H1 (cell line): ENCODE measurements at regions not wholly inside any gene's neighbourhood (a gene's known extent, or its start where the extent isn't known, plus 50 kb on each side); places are given as distances from the start of the nearest gene placed in this dataset.

Experiments
- CTCF ChIA-PET: fragments of 300-600 bp; sonication (Branson Sonifier 250); formaldehyde crosslinking; loops from one replicate; lab custom pipeline; 2021; ENCODE audit not compliant: partially characterized antibody; lab: Charles Lee
- POLR2A ChIA-PET: fragments of 300-600 bp; sonication (Branson Sonifier 250); formaldehyde crosslinking; loops from one replicate; lab custom pipeline; 2021; ENCODE audit warnings: inconsistent platforms; ENCODE audit not compliant: partially characterized antibody; lab: Charles Lee
- DNase-seq, 2 experiments: peaks; one replicate each; pipeline versions ENCODE4 v3.0.0 to v3.0.0-alpha.2; 2010 to 2022; ENCODE audit warnings: low spot score in 2 of 2, low read depth in 1 of 2, mixed read lengths in 1 of 2
- FAIRE-seq: peaks from 2 replicates; lab custom pipeline; 2011; peaks lifted over from hg19 to GRCh38; lab: Jason Lieb, UNC
- H2AFZ ChIP-seq: 2 replicates; pipeline ENCODE4 v1.8.1; 2012; ENCODE audit warnings: low read length, inconsistent platforms
- H2AK5ac ChIP-seq: 2 replicates; pipeline ENCODE4 v1.6.1; 2013; ENCODE audit warnings: low read depth, low read length
- H2BK120ac ChIP-seq: replicated peaks from 2 replicates; pipeline ENCODE3; 2013; ENCODE audit warnings: low read depth, low read length, inconsistent platforms
- H2BK12ac ChIP-seq: 2 replicates; pipeline ENCODE4 v1.6.1; 2013; ENCODE audit warnings: low read depth, low read length
- H2BK15ac ChIP-seq: 2 replicates; pipeline ENCODE4 v1.6.1; 2013; ENCODE audit warnings: low read length
- H2BK20ac ChIP-seq: 2 replicates; pipeline ENCODE4 v1.6.1; 2013; ENCODE audit warnings: low read length
- H2BK5ac ChIP-seq: 2 replicates; pipeline ENCODE4 v1.6.1; 2013; ENCODE audit warnings: low read depth, low read length
- H3K14ac ChIP-seq: 2 replicates; pipeline ENCODE4 v1.6.1; 2013; ENCODE audit warnings: inconsistent platforms; ENCODE audit not compliant: insufficient read length
- H3K18ac ChIP-seq: 2 replicates; pipeline ENCODE4 v1.6.1; 2013; ENCODE audit warnings: low read length; ENCODE audit errors: extremely low read depth
- H3K23ac ChIP-seq: 2 replicates; pipeline ENCODE4 v1.6.1; 2013; ENCODE audit warnings: inconsistent platforms; ENCODE audit not compliant: insufficient read length
- H3K23me2 ChIP-seq: 2 replicates; pipeline ENCODE4 v1.6.1; 2013; ENCODE audit warnings: low read depth, low read length
- H3K27ac ChIP-seq: 2 replicates; pipeline ENCODE4 v1.6.1; 2011; ENCODE audit warnings: low read depth, low read length, inconsistent platforms
- H3K27me3 ChIP-seq, 4 experiments: replicated peaks in 1 of 4; 1 replicate in 1 of 4; 2 replicates in 3 of 4; pipeline versions ENCODE4 v1.6.1 to v1.8.1; 2011 to 2013; ENCODE audit warnings: low read length in 3 of 4, mild to moderate bottlenecking in 3 of 4, inconsistent platforms in 2 of 4, mixed read lengths in 2 of 4, moderate library complexity in 1 of 4; ENCODE audit not compliant: control insufficient read depth in 3 of 4, insufficient read depth in 3 of 4; ENCODE audit errors: extremely low read depth in 1 of 4
- H3K36me3 ChIP-seq, 4 experiments: 2 replicates each; pipeline versions ENCODE4 v1.6.1 to v1.8.1; 2011 to 2013; ENCODE audit warnings: mild to moderate bottlenecking in 4 of 4, low read length in 3 of 4, moderate library complexity in 2 of 4, control low read depth in 1 of 4, inconsistent platforms in 1 of 4; ENCODE audit not compliant: insufficient read depth in 4 of 4, control insufficient read depth in 2 of 4
- H3K4ac ChIP-seq: replicated peaks from 2 replicates; pipeline ENCODE3; 2013; ENCODE audit warnings: low read length, low read depth, mixed read lengths, inconsistent platforms; ENCODE audit not compliant: insufficient read length
- H3K4me1 ChIP-seq, 4 experiments: replicated peaks in 1 of 4; 1 replicate in 1 of 4; 2 replicates in 3 of 4; pipeline versions ENCODE4 v1.6.1 to v1.8.1; 2011 to 2013; ENCODE audit warnings: low read length in 3 of 4, inconsistent platforms in 2 of 4, mixed read lengths in 1 of 4; ENCODE audit not compliant: insufficient read depth in 4 of 4, control insufficient read depth in 3 of 4
- H3K4me2 ChIP-seq, 2 experiments: 2 replicates each; pipeline versions ENCODE4 v1.6.1 to v1.8.1; 2011 to 2013; ENCODE audit warnings: low read depth in 2 of 2, low read length in 2 of 2, control low read depth in 1 of 2, inconsistent platforms in 1 of 2, mild to moderate bottlenecking in 1 of 2; ENCODE audit not compliant: insufficient read depth in 1 of 2
- H3K4me3 ChIP-seq, 4 experiments: fragments of 200-600, 300-600 bp in 1 of 4; sonication (generic), shearing (Covaris generic), sonication (Bioruptor Twin) in 1 of 4; 2 replicates each; pipeline versions ENCODE4 v1.5.1 to v1.8.1; 2011 to 2016; ENCODE audit warnings: low read length in 4 of 4, low read depth in 3 of 4, control low read depth in 2 of 4, inconsistent platforms in 2 of 4, mild to moderate bottlenecking in 2 of 4, mixed read lengths in 1 of 4, moderate library complexity in 1 of 4; ENCODE audit not compliant: insufficient read depth in 2 of 4; ENCODE audit errors: extremely low read depth in 1 of 4
- H3K56ac ChIP-seq: replicated peaks from 2 replicates; pipeline ENCODE3; 2013; ENCODE audit warnings: low read depth, mild to moderate bottlenecking, mixed read lengths, low read length, inconsistent platforms; ENCODE audit not compliant: insufficient read length
- H3K79me1 ChIP-seq: 2 replicates; pipeline ENCODE4 v1.6.1; 2013; ENCODE audit warnings: low read depth, low read length, control low read depth
- H3K79me2 ChIP-seq, 2 experiments: 2 replicates each; pipeline versions ENCODE4 v1.6.1 to v1.8.1; 2012 to 2013; ENCODE audit warnings: low read length in 2 of 2, mild to moderate bottlenecking in 2 of 2, inconsistent platforms in 1 of 2; ENCODE audit not compliant: insufficient read depth in 2 of 2, control insufficient read depth in 1 of 2
- H3K9ac ChIP-seq, 4 experiments: replicated peaks in 1 of 4; 1 replicate in 1 of 4; 2 replicates in 3 of 4; pipeline versions ENCODE4 v1.6.1 to v1.8.1; 2011 to 2013; ENCODE audit warnings: low read depth in 3 of 4, low read length in 3 of 4, control low read depth in 2 of 4, mild to moderate bottlenecking in 2 of 4, moderate library complexity in 2 of 4, inconsistent platforms in 1 of 4; ENCODE audit errors: extremely low read depth in 1 of 4
- H3K9me3 ChIP-seq, 2 experiments: 2 replicates each; pipeline versions ENCODE4 v1.6.1 to v1.8.1; 2012 to 2013; ENCODE audit warnings: mild to moderate bottlenecking in 2 of 2, moderate library complexity in 2 of 2, control low read depth in 1 of 2, inconsistent platforms in 1 of 2, low read depth in 1 of 2, low read length in 1 of 2, mixed read lengths in 1 of 2; ENCODE audit not compliant: insufficient read depth in 2 of 2
- H4K20me1 ChIP-seq, 2 experiments: replicated peaks in 1 of 2; 2 replicates each; pipeline versions ENCODE3 to v1.8.1; 2011 to 2013; ENCODE audit warnings: inconsistent platforms in 2 of 2, low read length in 2 of 2, mild to moderate bottlenecking in 1 of 2; ENCODE audit not compliant: insufficient read depth in 2 of 2, control insufficient read depth in 1 of 2
- H4K5ac ChIP-seq: 2 replicates; pipeline ENCODE4 v1.6.1; 2013; ENCODE audit warnings: low read length, low read depth, mixed read lengths, inconsistent platforms; ENCODE audit not compliant: insufficient read length
- H4K8ac ChIP-seq: 2 replicates; pipeline ENCODE4 v1.8.0; 2013; ENCODE audit warnings: mild to moderate bottlenecking, moderate library complexity, low read length, inconsistent platforms; ENCODE audit not compliant: insufficient read depth; ENCODE audit errors: extremely low read depth
- H4K91ac ChIP-seq: replicated peaks from 2 replicates; pipeline ENCODE3; 2013; ENCODE audit warnings: low read length, mixed read lengths, inconsistent platforms; ENCODE audit not compliant: insufficient read length
- POU5F1 ChIP-seq: IDR thresholded peaks from 2 replicates; pipeline ENCODE4 v1.6.1; 2011; ENCODE audit warnings: low read depth, mild to moderate bottlenecking, low read length, moderate library complexity
- WGBS, 2 experiments: shearing (Covaris generic) in 1 of 2; methylation state at CpG; one replicate each; pipeline versions ENCODE4 v1.1.6 to v1.1.7; 2013 to 2015; ENCODE audit warnings: low lambda C conversion rate in 2 of 2, mixed read lengths in 2 of 2, inconsistent platforms in 1 of 2, low coverage in 1 of 2, missing lambda C conversion rate in 1 of 2; ENCODE audit not compliant: insufficient replicate concordance in 2 of 2, insufficient coverage in 1 of 2, insufficient read length in 1 of 2; ENCODE audit errors: extremely low coverage in 1 of 2, missing lambda C conversion rate in 1 of 2; 5-methylcytosine and 5-hydroxymethylcytosine counted together

GRCh38 chr17:79465681-79466025 lies 145.2 kb downstream of the RBFOX3 start:
- Histone ChIP-seq H3K14ac (no peak overlapping the region), H2BK20ac (no peak overlapping the region), H3K9ac (no peak overlapping the region; a peak in 1 of 7 replicates), H4K91ac (no peak overlapping the region), H3K27me3 (no peaks in the 10 kb centered on the region), H3K27ac (no peak overlapping the region), H3K4me3 (no peak overlapping the region), H3K23me2 (peaks cover 7% of the 10 kb centered on the region; the same call in 1 of the 2 replicates), H2BK5ac (no peak overlapping the region), H3K9me3 (peaks cover 0 to 3% of the 10 kb centered on the region in 2 experiments; a peak in 1 of 4 replicates), H3K4me1 (peaks cover 0 to 3% (median under 1%) of the 10 kb centered on the region in 4 experiments; a peak in 1 of 7 replicates), H4K20me1 (no peaks in the 10 kb centered on the region), H2BK120ac (no peak overlapping the region), H2BK12ac (no peak overlapping the region), H3K23ac (no peak overlapping the region), H3K36me3 (no peaks in the 10 kb centered on the region), H3K56ac (no peak overlapping the region), H3K4ac (no peak overlapping the region), H3K4me2 (no peak overlapping the region), H2BK15ac (no peak overlapping the region), H3K79me2 (no peaks in the 10 kb centered on the region), H4K5ac (no peak overlapping the region), H3K18ac (no peak overlapping the region), H2AFZ (no peak overlapping the region), H2AK5ac (no peak overlapping the region), H3K79me1 (no peaks in the 10 kb centered on the region), H4K8ac (peak overlapping the region; percentile 60; the same call in 1 of the 2 replicates)
- no peak for FAIRE-seq
- no peak for TF ChIP-seq POU5F1
- 87% methylated on average over 14 of the region's 14 CpGs; no CpG with 5 or more reads in 1 of the 2 experiments for WGBS, 2 experiments
- CTCF ChIA-PET: interaction anchor here (2.0 to 2.1 kb wide), 2 partner anchors 74 to 147 kb away, joined by 5 to 8 read pairs; no protein-coding TSS in a partner anchor
- no peak for DNase-seq
- POLR2A ChIA-PET: interaction anchor here (0.6 kb wide), 1 partner anchor 12 kb away, joined by 3 read pairs; no protein-coding TSS in a partner anchor
